ENCODE measurements at regions not wholly inside any gene's neighbourhood (a gene's known extent, or its start where the extent isn't known, plus 50 kb on each side); places are given as distances from the start of the nearest gene placed in this dataset.

DNA sequence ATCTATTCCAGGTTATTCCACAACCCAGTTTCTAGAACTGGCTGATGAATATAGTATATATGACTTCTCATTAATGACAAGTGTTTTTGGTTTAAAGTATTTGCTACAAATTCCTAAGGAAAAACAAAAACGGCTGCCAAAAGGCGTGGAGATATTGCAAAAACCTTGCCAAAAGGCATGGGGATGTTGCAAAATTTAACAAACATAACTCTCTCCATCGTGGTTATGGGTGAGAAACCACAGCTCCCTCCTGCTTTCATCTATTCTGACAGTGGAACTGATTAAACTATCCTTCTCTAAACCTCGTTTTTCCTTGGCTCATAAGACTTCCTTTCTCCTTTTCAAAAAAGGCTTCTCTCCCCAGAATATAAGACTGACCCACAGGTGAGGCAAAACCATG lies 342.0 kb upstream of the PDZRN3 start:
- TF ChIP-seq, protein P1, sequence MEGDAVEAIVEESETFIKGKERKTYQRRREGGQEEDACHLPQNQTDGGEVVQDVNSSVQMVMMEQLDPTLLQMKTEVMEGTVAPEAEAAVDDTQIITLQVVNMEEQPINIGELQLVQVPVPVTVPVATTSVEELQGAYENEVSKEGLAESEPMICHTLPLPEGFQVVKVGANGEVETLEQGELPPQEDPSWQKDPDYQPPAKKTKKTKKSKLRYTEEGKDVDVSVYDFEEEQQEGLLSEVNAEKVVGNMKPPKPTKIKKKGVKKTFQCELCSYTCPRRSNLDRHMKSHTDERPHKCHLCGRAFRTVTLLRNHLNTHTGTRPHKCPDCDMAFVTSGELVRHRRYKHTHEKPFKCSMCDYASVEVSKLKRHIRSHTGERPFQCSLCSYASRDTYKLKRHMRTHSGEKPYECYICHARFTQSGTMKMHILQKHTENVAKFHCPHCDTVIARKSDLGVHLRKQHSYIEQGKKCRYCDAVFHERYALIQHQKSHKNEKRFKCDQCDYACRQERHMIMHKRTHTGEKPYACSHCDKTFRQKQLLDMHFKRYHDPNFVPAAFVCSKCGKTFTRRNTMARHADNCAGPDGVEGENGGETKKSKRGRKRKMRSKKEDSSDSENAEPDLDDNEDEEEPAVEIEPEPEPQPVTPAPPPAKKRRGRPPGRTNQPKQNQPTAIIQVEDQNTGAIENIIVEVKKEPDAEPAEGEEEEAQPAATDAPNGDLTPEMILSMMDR (conservative IDR thresholded peaks at IDR 0.05), result no peak
- no peak for TF ChIP-seq EZH2 (IDR thresholded peaks at IDR 0.05; ENCODE audit: low read depth)

Measured in PC-9 (cell line).